ENCODE measurements at regions not wholly inside any gene's neighbourhood (a gene's known extent, or its start where the extent isn't known, plus 50 kb on each side); places are given as distances from the start of the nearest gene placed in this dataset.

- no peak for TF ChIP-seq JUND (IDR thresholded peaks at IDR 0.05; ENCODE audit: low read depth)
- in situ Hi-C loops (cut with HindIII; ENCODE audit: low pct_unique_long_range_greater_than_20kb, low sequenced_read_pairs), result no loop called here
- no peak for DNase-seq (ENCODE audit: low read depth in 1 of 2, low spot score in 1 of 2)
Measured at GRCh38 chr7:46007990-46008643, 87.0 kb upstream of the IGFBP3 start.

GRCh38 chr7:46007194-46007593, 86.1 kb upstream of the IGFBP3 start:
- in situ Hi-C loops (cut with HindIII; ENCODE audit: low pct_unique_long_range_greater_than_20kb, low sequenced_read_pairs), result no loop called here
- no peak for DNase-seq (ENCODE audit: low read depth in 1 of 2, low spot score in 1 of 2)
- TF ChIP-seq JUND (IDR thresholded peaks at IDR 0.05; ENCODE audit: low read depth), result no peak

- no peak for TF ChIP-seq JUND (IDR thresholded peaks at IDR 0.05; ENCODE audit: low read depth)
- DNase-seq (ENCODE audit: low read depth in 1 of 2, low spot score in 1 of 2), result no peak
- in situ Hi-C loops (cut with HindIII; ENCODE audit: low pct_unique_long_range_greater_than_20kb, low sequenced_read_pairs), result no loop called here
Measured at GRCh38 chr7:46006723-46007122, 85.7 kb upstream of the IGFBP3 start.

GRCh38 chr7:46006212-46006611, 85.1 kb upstream of the IGFBP3 start:
- peak in 1 of 2 experiments; percentile 46 for DNase-seq (ENCODE audit: low read depth in 1 of 2, low spot score in 1 of 2)
- in situ Hi-C loops (cut with HindIII; ENCODE audit: low pct_unique_long_range_greater_than_20kb, low sequenced_read_pairs), result no loop called here

GRCh38 chr7:46004965-46005364, 83.9 kb upstream of the IGFBP3 start:
- no peak for TF ChIP-seq JUND (IDR thresholded peaks at IDR 0.05; ENCODE audit: low read depth)
- in situ Hi-C loops (cut with HindIII; ENCODE audit: low pct_unique_long_range_greater_than_20kb, low sequenced_read_pairs), result no loop called here
- DNase-seq (ENCODE audit: low read depth in 1 of 2, low spot score in 1 of 2), result no peak

More at GRCh38 chr7:46006212-46006611, 85.1 kb upstream of the IGFBP3 start:
- TF ChIP-seq JUND (IDR thresholded peaks at IDR 0.05; ENCODE audit: low read depth), result no peak

- in situ Hi-C loops (cut with HindIII; ENCODE audit: low pct_unique_long_range_greater_than_20kb, low sequenced_read_pairs), result no loop called here
- DNase-seq (ENCODE audit: low read depth in 1 of 2, low spot score in 1 of 2), result no peak
- no peak for TF ChIP-seq JUND (IDR thresholded peaks at IDR 0.05; ENCODE audit: low read depth)
Measured at GRCh38 chr7:46003896-46004875, 83.1 kb upstream of the IGFBP3 start.

GRCh38 chr7:46003161-46003560, 82.1 kb upstream of the IGFBP3 start:
- in situ Hi-C loops (cut with HindIII; ENCODE audit: low pct_unique_long_range_greater_than_20kb, low sequenced_read_pairs), result no loop called here
- DNase-seq (ENCODE audit: low read depth in 1 of 2, low spot score in 1 of 2), result no peak
- TF ChIP-seq JUND (IDR thresholded peaks at IDR 0.05; ENCODE audit: low read depth), result no peak

- in situ Hi-C loops (cut with HindIII; ENCODE audit: low pct_unique_long_range_greater_than_20kb, low sequenced_read_pairs), result no loop called here
- no peak for DNase-seq (ENCODE audit: low read depth in 1 of 2, low spot score in 1 of 2)
- TF ChIP-seq JUND (IDR thresholded peaks at IDR 0.05; ENCODE audit: low read depth), result no peak
Measured at GRCh38 chr7:46000513-46000912, 79.4 kb upstream of the IGFBP3 start.

- in situ Hi-C loops (cut with HindIII; ENCODE audit: low pct_unique_long_range_greater_than_20kb, low sequenced_read_pairs), result no loop called here
- no peak for TF ChIP-seq JUND (IDR thresholded peaks at IDR 0.05; ENCODE audit: low read depth)
- DNase-seq (ENCODE audit: low read depth in 1 of 2, low spot score in 1 of 2), result no peak
Measured at GRCh38 chr7:45999541-45999940, 78.5 kb upstream of the IGFBP3 start.

GRCh38 chr7:45998506-45998905, 77.4 kb upstream of the IGFBP3 start:
- no peak for TF ChIP-seq JUND (IDR thresholded peaks at IDR 0.05; ENCODE audit: low read depth)
- DNase-seq (ENCODE audit: low read depth in 1 of 2, low spot score in 1 of 2), result no peak
- in situ Hi-C loops (cut with HindIII; ENCODE audit: low pct_unique_long_range_greater_than_20kb, low sequenced_read_pairs), result no loop called here

- in situ Hi-C loops (cut with HindIII; ENCODE audit: low pct_unique_long_range_greater_than_20kb, low sequenced_read_pairs), result no loop called here
- TF ChIP-seq JUND (IDR thresholded peaks at IDR 0.05; ENCODE audit: low read depth), result no peak
- DNase-seq (ENCODE audit: low read depth in 1 of 2, low spot score in 1 of 2), result no peak
Measured at GRCh38 chr7:45993621-45994020, 72.5 kb upstream of the IGFBP3 start.

GRCh38 chr7:45992826-45993225, 71.8 kb upstream of the IGFBP3 start:
- no peak for TF ChIP-seq JUND (IDR thresholded peaks at IDR 0.05; ENCODE audit: low read depth)
- in situ Hi-C loops (cut with HindIII; ENCODE audit: low pct_unique_long_range_greater_than_20kb, low sequenced_read_pairs), result no loop called here

GRCh38 chr7:45990276-45990675, 69.2 kb upstream of the IGFBP3 start:
- TF ChIP-seq JUND (IDR thresholded peaks at IDR 0.05; ENCODE audit: low read depth), result no peak

More at GRCh38 chr7:45992826-45993225, 71.8 kb upstream of the IGFBP3 start:
- no peak for DNase-seq (ENCODE audit: low read depth in 1 of 2, low spot score in 1 of 2)

More at GRCh38 chr7:45990276-45990675, 69.2 kb upstream of the IGFBP3 start:
- no peak for DNase-seq (ENCODE audit: low read depth in 1 of 2, low spot score in 1 of 2)
- in situ Hi-C loops (cut with HindIII; ENCODE audit: low pct_unique_long_range_greater_than_20kb, low sequenced_read_pairs), result no loop called here
